ENCODE measurements at regions not wholly inside any gene's neighbourhood (a gene's known extent, or its start where the extent isn't known, plus 50 kb on each side); places are given as distances from the start of the nearest gene placed in this dataset.

- TF ChIP-seq CTCF (IDR thresholded peaks at IDR 0.05; ENCODE audit: insufficient read depth, low read length, poor library complexity, severe bottlenecking) = no peak
- no peak for TF ChIP-seq EZH2phosphoT487 (conservative IDR thresholded peaks at IDR 0.05; ENCODE audit: low read length)
These were observed 284.1 kb downstream of the DSEL start for GRCh38 chr18:67232406-67232805.

Measured in SU-DHL-6 (cell line).